Stimulated activated CD4-positive, alpha-beta T cell treated with anti-CD3 and anti-CD28 coated beads, Interleukin-2, amount 100 ng/mL, for 4 hours (primary cell): ENCODE measurements at regions not wholly inside any gene's neighbourhood (a gene's known extent, or its start where the extent isn't known, plus 50 kb on each side); places are given as distances from the start of the nearest gene placed in this dataset.

ENCODE experiments used
- DNase-seq: peaks from one replicate; pipeline ENCODE4 v3.0.0-alpha.2; 2020; ENCODE audit warnings: low read depth

DNA sequence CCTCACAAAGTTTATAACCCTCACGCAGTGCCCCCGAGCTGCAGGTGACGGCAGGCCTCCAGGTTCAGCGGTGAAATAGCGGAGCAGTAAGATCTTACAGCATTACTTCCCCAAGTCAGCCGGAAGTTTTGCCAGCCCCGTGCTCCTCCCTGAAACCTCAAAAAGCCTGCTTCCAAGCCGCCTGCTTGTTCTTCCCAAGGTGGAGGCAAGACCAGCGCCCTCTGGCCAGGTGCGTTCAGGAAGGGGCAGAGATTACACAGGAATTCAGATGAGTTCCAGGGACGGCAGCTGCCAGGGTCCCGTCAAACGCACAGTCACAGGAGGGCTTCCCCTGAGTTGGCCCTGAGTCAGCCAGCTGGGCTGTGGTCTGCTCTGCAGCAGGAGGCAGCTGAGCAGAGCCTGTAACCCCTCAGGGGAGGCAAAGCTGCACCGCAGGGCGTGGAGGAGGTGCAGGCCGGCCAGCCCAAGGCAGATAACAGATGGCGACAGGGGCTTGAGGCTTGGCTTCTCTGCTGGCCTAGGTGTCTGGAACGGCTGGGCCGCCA is 124.1 kb upstream of the RPS6KA2 start:
- no peak for DNase-seq

DNA sequence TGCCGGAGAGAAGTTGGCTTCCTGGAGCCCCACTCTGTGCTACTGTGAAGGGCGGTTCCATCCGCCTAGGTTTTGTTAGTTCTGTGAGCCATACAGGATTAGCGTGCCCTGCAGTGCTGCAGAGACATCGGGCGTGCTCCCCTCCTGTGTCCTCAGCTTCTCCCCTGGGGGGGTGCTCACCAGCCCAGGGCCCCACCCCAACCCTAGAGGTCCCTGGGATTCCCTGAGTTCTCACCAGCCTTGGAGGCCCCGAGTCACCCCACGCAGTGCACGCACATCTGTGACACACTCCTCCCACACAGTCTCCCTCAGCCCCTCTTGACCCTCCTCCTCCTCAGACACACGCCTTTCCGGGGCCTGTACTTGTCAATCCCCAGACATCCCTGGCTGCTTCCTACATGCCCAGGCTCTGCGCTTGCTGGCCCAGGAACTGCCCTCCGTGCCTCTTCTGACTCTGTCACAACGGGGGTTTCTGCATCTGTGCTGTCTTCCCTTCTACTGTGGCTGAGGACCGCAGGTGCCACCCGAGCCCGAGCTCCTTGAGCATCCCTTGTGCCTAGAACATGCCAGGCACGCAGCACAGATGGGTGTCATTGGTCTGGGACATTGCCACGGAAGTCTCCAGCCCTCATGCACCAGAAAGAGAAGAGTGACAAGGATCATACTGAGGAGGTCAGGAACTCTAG is 123.2 kb upstream of the RPS6KA2 start:
- DNase-seq, result no peak

GRCh38 chr6:166749666-166750065 is 122.6 kb upstream of the RPS6KA2 start:
- no peak for DNase-seq

- no peak for DNase-seq
Observed at GRCh38 chr6:166747644-166748595, 120.9 kb upstream of the RPS6KA2 start.

DNA sequence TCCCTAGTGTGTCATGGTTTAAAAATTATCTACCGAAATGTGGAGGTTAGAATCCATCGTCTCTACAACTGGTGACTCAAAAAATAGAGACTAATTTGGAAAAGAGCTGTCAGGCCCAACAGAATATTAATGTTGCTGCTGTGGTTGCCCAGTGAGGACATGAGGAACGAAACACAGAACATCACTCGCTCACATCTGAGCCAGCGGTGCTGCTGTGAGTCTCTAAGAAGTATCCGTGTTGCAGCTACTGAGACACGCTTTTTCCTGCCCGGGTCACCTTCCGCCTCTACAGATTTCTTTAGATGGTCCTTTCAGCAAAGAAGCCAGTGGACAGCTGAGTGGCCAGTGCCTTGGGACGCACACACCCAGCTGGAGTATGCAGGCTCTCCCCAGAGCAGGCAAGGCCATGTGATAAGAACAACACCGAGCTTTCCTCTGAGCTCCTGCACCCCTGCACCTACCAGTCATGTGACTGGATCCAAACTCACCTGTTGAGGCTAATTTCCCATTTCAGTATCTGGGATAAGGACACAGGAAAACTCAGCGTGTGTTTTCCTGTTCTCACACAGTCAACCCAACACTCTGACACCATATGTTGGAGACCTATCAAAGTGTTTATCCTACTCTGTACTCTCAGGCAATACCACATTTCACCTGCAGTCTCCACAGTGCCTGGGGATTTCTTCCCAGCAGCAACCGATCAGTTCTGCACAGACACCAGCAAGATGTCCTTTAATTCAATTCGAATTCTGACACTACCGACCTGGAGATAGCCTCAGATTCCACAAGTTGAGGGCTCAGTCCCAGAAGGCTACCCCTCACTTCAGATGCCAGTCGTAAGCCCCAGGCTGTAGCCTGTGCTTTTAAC is 119.0 kb upstream of the RPS6KA2 start:
- DNase-seq, result no peak

DNA sequence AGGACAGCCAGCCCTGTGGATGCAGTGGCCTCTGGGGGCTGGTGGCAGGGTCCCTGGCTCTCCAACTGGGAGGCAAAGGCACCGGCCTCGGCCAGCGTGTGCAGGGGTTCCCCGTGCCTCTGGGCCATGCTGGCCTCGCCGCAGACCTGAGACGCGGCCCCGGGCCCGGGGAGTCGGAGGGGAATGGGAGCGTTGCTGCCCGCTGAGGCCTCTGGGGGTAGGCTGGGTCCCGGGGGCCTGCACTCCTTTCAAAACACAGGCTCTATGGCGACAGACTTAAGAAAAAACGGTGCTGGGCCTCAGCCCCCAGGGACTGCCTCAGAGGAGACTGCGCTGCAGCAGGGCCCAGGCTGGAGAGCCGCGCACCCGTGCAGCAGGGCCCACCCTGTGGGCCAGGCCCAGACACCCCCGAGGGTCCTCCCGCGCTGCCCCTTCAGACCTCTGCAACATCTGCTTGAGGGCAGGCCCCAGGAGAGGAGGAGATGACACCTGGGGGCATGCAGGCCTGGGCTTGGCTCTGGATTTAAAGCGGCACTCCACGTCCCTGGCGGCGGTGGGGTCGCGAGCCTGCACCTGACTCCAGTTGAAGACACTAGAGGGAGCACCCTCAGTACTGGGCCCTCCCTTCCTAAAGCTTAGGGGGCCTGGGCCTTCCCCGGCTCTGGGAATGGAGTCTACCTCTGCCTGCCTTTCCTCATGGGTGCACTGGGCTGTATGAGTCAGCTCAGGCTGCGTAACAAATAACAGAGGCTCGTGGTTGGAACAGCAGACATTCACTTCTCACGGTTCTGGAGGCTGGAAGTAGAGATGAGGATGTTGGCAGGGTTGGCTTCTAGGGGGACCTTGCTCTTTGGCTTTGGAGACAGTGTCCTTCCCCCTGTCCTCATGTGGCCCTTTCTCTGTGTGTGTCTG is 117.4 kb upstream of the RPS6KA2 start:
- no peak for DNase-seq

DNA sequence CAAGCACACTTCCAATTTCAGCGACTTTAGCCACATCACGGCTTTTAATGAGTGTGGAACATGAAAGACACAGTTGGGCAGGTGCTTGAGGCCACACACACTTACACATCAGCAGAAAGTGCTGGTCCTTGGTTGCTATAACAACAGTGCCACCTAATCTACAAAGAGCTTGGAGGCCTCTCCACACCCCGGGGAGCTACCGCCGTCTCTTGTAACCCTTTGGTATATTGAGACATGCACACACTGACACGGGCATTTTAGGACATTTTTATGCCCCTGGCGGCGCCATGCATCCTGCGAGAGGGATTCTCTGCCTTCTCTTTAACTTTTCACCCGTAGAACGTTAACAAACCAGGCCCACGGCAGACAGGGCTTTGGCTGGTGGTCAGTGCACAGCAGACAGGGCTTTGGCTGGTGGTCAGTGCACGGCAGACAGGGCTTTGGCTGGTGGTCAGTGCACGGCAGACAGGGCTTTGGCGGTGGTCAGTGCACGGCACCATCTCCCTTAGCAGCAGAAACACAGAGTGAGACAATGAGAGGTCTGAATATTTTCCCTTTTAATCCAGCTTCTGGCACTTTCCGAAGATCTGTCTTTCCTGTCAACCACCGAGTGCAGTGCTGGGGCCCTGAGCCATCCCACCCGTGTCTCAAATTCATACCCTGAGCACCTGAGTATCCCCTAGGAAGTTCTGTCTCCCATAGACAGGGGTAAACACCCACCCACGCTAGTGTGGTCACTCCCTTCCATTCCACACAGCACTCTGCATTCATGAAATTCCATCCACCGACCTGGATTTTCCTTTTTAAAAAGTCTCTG is 116.6 kb upstream of the RPS6KA2 start:
- DNase-seq, result no peak

GRCh38 chr6:166742981-166743380 is 115.9 kb upstream of the RPS6KA2 start:
- no peak for DNase-seq

DNA sequence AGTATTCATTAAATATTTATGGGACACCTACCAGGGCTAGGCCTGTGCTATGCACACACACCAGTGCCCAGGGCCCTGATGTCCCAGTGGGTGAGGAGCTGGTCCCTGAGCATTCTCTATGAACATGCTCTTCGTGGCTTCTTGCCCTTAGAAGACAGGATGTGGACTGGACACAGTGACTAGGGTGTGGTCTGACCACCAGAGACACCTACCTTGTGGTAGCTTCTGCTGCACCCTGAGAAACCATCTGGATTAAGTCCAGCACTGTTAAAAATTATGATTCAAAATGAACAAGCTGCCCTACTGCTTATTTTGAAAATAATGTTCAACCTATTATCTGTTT is 112.9 kb upstream of the RPS6KA2 start:
- DNase-seq, result no peak

GRCh38 chr6:166739117-166739975 is 112.3 kb upstream of the RPS6KA2 start:
- no peak for DNase-seq

GRCh38 chr6:166738386-166739116 is 111.5 kb upstream of the RPS6KA2 start:
- no peak for DNase-seq

GRCh38 chr6:166737261-166737660 is 110.2 kb upstream of the RPS6KA2 start:
- DNase-seq, result no peak

- no peak for DNase-seq
Observed at GRCh38 chr6:166736634-166737033, 109.6 kb upstream of the RPS6KA2 start.

GRCh38 chr6:166733900-166734299 is 106.8 kb upstream of the RPS6KA2 start:
- DNase-seq, result no peak

GRCh38 chr6:166729658-166730057 is 102.6 kb upstream of the RPS6KA2 start:
- no peak for DNase-seq

DNA sequence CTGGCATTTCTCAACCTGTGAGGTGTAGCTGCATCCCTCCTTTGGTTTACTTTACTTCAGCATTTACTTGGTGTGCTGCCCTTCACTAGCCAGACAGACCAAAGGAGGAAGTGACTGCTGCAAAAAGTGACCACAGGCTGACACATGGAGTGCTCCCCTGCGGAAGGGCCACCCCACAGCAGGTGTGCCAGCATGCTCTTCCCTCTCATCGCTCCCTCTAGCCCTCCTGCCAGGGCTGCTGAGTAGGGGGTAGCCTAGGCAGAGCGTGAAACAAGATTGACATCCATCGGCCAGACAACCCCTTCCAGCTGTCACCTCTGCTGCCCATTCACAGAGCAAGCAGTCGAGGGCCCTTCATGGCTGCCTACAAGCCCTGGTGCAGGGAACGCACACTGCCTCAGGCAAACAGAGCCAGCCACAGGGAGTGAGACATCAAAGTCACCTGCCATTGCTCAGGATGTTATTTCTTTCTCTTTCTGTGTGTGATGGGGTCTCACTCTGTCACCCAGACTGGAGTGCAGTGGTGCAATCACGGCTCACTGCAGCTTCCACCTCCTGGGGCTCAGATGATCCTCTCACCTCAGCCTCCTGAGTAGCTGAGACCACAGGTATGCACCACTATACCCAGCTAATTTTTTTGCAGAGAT is 102.0 kb upstream of the RPS6KA2 start:
- no peak for DNase-seq

- no peak for DNase-seq
Observed at GRCh38 chr6:166726201-166726600, 99.2 kb upstream of the RPS6KA2 start.

- no peak for DNase-seq
Observed at GRCh38 chr6:166725571-166725970, 98.5 kb upstream of the RPS6KA2 start.
